HG02759 (cell line): ENCODE measurements at regions not wholly inside any gene's neighbourhood (a gene's known extent, or its start where the extent isn't known, plus 50 kb on each side); places are given as distances from the start of the nearest gene placed in this dataset.

Experiments used
- ATAC-seq: cut with Tn5 transposase; IDR thresholded peaks from one replicate; pipeline ENCODE4 v1.9.1; 2021; ENCODE audit warnings: mild to moderate bottlenecking, moderate library complexity; ENCODE audit not compliant: unreplicated experiment

- no peak for ATAC-seq
Measured at GRCh38 chr4:14883661-14884060, 118.6 kb upstream of the CPEB2 start.

- no peak for ATAC-seq
Measured at GRCh38 chr4:14887842-14888433, 114.3 kb upstream of the CPEB2 start.

GRCh38 chr4:14888790-14889572 is 113.3 kb upstream of the CPEB2 start:
- no peak for ATAC-seq

- no peak for ATAC-seq
Measured at GRCh38 chr4:14892563-14892962, 109.7 kb upstream of the CPEB2 start.

GRCh38 chr4:14893713-14894112 is 108.6 kb upstream of the CPEB2 start:
- no peak for ATAC-seq

- no peak for ATAC-seq
Measured at GRCh38 chr4:14894392-14895292, 107.6 kb upstream of the CPEB2 start.

GRCh38 chr4:14896656-14897175 is 105.6 kb upstream of the CPEB2 start:
- ATAC-seq: no peak

GRCh38 chr4:14897217-14897616 is 105.1 kb upstream of the CPEB2 start:
- no peak for ATAC-seq

GRCh38 chr4:14898989-14899388 is 103.3 kb upstream of the CPEB2 start:
- no peak for ATAC-seq

GRCh38 chr4:14902342-14902741 is 99.9 kb upstream of the CPEB2 start:
- ATAC-seq: no peak

GRCh38 chr4:14903321-14903720 is 99.0 kb upstream of the CPEB2 start:
- no peak for ATAC-seq

- no peak for ATAC-seq
Measured at GRCh38 chr4:14906805-14907204, 95.5 kb upstream of the CPEB2 start.

- ATAC-seq: no peak
Measured at GRCh38 chr4:14908635-14909034, 93.6 kb upstream of the CPEB2 start.

GRCh38 chr4:14910411-14910810 is 91.9 kb upstream of the CPEB2 start:
- ATAC-seq: no peak

- ATAC-seq: no peak
Measured at GRCh38 chr4:14912426-14912825, 89.9 kb upstream of the CPEB2 start.

- no peak for ATAC-seq
Measured at GRCh38 chr4:14915018-14915417, 87.3 kb upstream of the CPEB2 start.

GRCh38 chr4:14916554-14917297 is 85.6 kb upstream of the CPEB2 start:
- peak; percentile 66 for ATAC-seq

GRCh38 chr4:14917298-14917633 is 85.0 kb upstream of the CPEB2 start:
- ATAC-seq: no peak

- ATAC-seq: no peak
Measured at GRCh38 chr4:14918336-14918735, 83.9 kb upstream of the CPEB2 start.

- no peak for ATAC-seq
Measured at GRCh38 chr4:14919785-14920184, 82.5 kb upstream of the CPEB2 start.

- no peak for ATAC-seq
Measured at GRCh38 chr4:14920237-14920636, 82.0 kb upstream of the CPEB2 start.
